WI38 (cell line): ENCODE measurements at regions not wholly inside any gene's neighbourhood (a gene's known extent, or its start where the extent isn't known, plus 50 kb on each side); places are given as distances from the start of the nearest gene placed in this dataset.

Source experiments
- H3K4me3 ChIP-seq: 2 replicates; pipeline ENCODE4 v1.5.1; 2011; ENCODE audit warnings: low read depth, mild to moderate bottlenecking, control low read depth, low read length
- CTCF ChIP-seq: IDR thresholded peaks from 2 replicates; pipeline ENCODE4 v1.5.1; 2012; ENCODE audit warnings: low read depth, mild to moderate bottlenecking, control low read depth, low read length

GRCh38 chr9:2448193-2448738 lies 173.3 kb upstream of the VLDLR start:
- H3K4me3 ChIP-seq: no peak overlapping the region

GRCh38 chr9:2453106-2453505 lies 168.5 kb upstream of the VLDLR start:
- no peak overlapping the region for H3K4me3 ChIP-seq
- no peak for TF ChIP-seq CTCF

More at GRCh38 chr9:2448193-2448738, 173.3 kb upstream of the VLDLR start:
- TF ChIP-seq CTCF: no peak

- no peak overlapping the region for H3K4me3 ChIP-seq
- no peak for TF ChIP-seq CTCF
Observed at GRCh38 chr9:2453701-2454100, 167.9 kb upstream of the VLDLR start.

- TF ChIP-seq CTCF: no peak
- no peak overlapping the region for H3K4me3 ChIP-seq
Observed at GRCh38 chr9:2459756-2460155, 161.8 kb upstream of the VLDLR start.

GRCh38 chr9:2461892-2462291 lies 159.7 kb upstream of the VLDLR start:
- H3K4me3 ChIP-seq: no peak overlapping the region
- no peak for TF ChIP-seq CTCF

GRCh38 chr9:2464624-2465023 lies 157.0 kb upstream of the VLDLR start:
- no peak overlapping the region for H3K4me3 ChIP-seq
- TF ChIP-seq CTCF: no peak

- TF ChIP-seq CTCF: no peak
- no peak overlapping the region for H3K4me3 ChIP-seq
Observed at GRCh38 chr9:2465516-2465915, 156.1 kb upstream of the VLDLR start.
